Activated naive CD8-positive, alpha-beta T cell treated with anti-CD3 and anti-CD28 coated beads, Interleukin-2, amount 50 U/mL, for 24 hours (primary cell): ENCODE measurements at regions not wholly inside any gene's neighbourhood (a gene's known extent, or its start where the extent isn't known, plus 50 kb on each side); places are given as distances from the start of the nearest gene placed in this dataset.

Experiments
- ATAC-seq: fragments of 150-1000 bp; cut with Tn5 transposase; one replicate; pipeline ENCODE4 v1.10.0; 2021
- DNase-seq: peaks from one replicate; pipeline ENCODE4 v3.0.0; 2021
- H3K27ac Mint-ChIP-seq: one replicate; pipeline ENCODE4 v1.8.0; 2021; ENCODE audit warnings: mild to moderate bottlenecking, mixed read lengths
- H3K27me3 Mint-ChIP-seq: one replicate; pipeline ENCODE4 v1.8.0; 2021; ENCODE audit warnings: mixed read lengths
- H3K36me3 Mint-ChIP-seq: one replicate; pipeline ENCODE4 v1.8.0; 2021; ENCODE audit warnings: low read depth, mixed read lengths
- H3K4me1 Mint-ChIP-seq: one replicate; pipeline ENCODE4 v1.8.0; 2021; ENCODE audit warnings: mixed read lengths
- H3K4me3 Mint-ChIP-seq: one replicate; pipeline ENCODE4 v1.8.0; 2021; ENCODE audit warnings: mild to moderate bottlenecking, moderate library complexity, mixed read lengths
- H3K9me3 Mint-ChIP-seq: one replicate; pipeline ENCODE4 v1.8.0; 2021; ENCODE audit warnings: mixed read lengths

- H3K4me3 Mint-ChIP-seq = no peak overlapping the region
- no peak for ATAC-seq
- no peak overlapping the region for H3K27ac Mint-ChIP-seq
- no peaks in the 10 kb centered on the region for H3K27me3 Mint-ChIP-seq
- DNase-seq = no peak
- H3K36me3 Mint-ChIP-seq = no peaks in the 10 kb centered on the region
- no peaks in the 10 kb centered on the region for H3K9me3 Mint-ChIP-seq
- H3K4me1 Mint-ChIP-seq = no peaks in the 10 kb centered on the region
Measured at GRCh38 chr18:56393870-56394269, 244.5 kb downstream of the TXNL1 start.

- Mint-ChIP-seq H3K27ac (no peak overlapping the region), H3K27me3 (no peaks in the 10 kb centered on the region), H3K9me3 (no peaks in the 10 kb centered on the region), H3K4me3 (no peak overlapping the region), H3K36me3 (no peaks in the 10 kb centered on the region), H3K4me1 (no peaks in the 10 kb centered on the region)
- ATAC-seq (no peak), DNase-seq (no peak)
Measured at GRCh38 chr18:56391931-56392590, 246.3 kb downstream of the TXNL1 start.

- no peaks in the 10 kb centered on the region for H3K27me3 Mint-ChIP-seq
- H3K36me3 Mint-ChIP-seq = no peaks in the 10 kb centered on the region
- H3K27ac Mint-ChIP-seq = no peak overlapping the region
- ATAC-seq (no peak), DNase-seq (no peak)
- no peaks in the 10 kb centered on the region for H3K4me1 Mint-ChIP-seq
- no peaks in the 10 kb centered on the region for H3K9me3 Mint-ChIP-seq
- H3K4me3 Mint-ChIP-seq = no peak overlapping the region
Measured at GRCh38 chr18:56390626-56391025, 247.8 kb downstream of the TXNL1 start.

GRCh38 chr18:56389190-56389589, 249.2 kb downstream of the TXNL1 start:
- DNase-seq = no peak
- H3K4me3 Mint-ChIP-seq = no peak overlapping the region
- H3K4me1 Mint-ChIP-seq = no peaks in the 10 kb centered on the region
- no peaks in the 10 kb centered on the region for H3K9me3 Mint-ChIP-seq
- no peak for ATAC-seq
- H3K36me3 Mint-ChIP-seq = no peaks in the 10 kb centered on the region
- no peaks in the 10 kb centered on the region for H3K27me3 Mint-ChIP-seq
- H3K27ac Mint-ChIP-seq = no peak overlapping the region

- Mint-ChIP-seq H3K9me3 (no peaks in the 10 kb centered on the region), H3K4me3 (no peak overlapping the region), H3K36me3 (no peaks in the 10 kb centered on the region), H3K27me3 (no peaks in the 10 kb centered on the region), H3K4me1 (no peaks in the 10 kb centered on the region), H3K27ac (no peak overlapping the region)
- DNase-seq = no peak
- no peak for ATAC-seq
Measured at GRCh38 chr18:56388571-56388970, 249.8 kb downstream of the TXNL1 start.

GRCh38 chr18:56386856-56387255, 251.5 kb downstream of the TXNL1 start:
- no peaks in the 10 kb centered on the region for H3K36me3 Mint-ChIP-seq
- no peaks in the 10 kb centered on the region for H3K27me3 Mint-ChIP-seq
- no peak overlapping the region for H3K4me3 Mint-ChIP-seq
- no peaks in the 10 kb centered on the region for H3K9me3 Mint-ChIP-seq
- ATAC-seq (no peak), DNase-seq (no peak)
- H3K4me1 Mint-ChIP-seq = no peaks in the 10 kb centered on the region
- no peak overlapping the region for H3K27ac Mint-ChIP-seq

- Mint-ChIP-seq H3K9me3 (no peaks in the 10 kb centered on the region), H3K27me3 (no peaks in the 10 kb centered on the region), H3K27ac (no peak overlapping the region), H3K4me1 (no peaks in the 10 kb centered on the region), H3K4me3 (no peak overlapping the region), H3K36me3 (no peaks in the 10 kb centered on the region)
- ATAC-seq = no peak
- no peak for DNase-seq
Measured at GRCh38 chr18:56383349-56383748, 255.0 kb downstream of the TXNL1 start.

- DNase-seq = no peak
Measured at GRCh38 chr18:56382541-56382940, 255.9 kb downstream of the TXNL1 start.

GRCh38 chr18:56381196-56381595, 257.2 kb downstream of the TXNL1 start:
- no peak for ATAC-seq
- H3K4me1 Mint-ChIP-seq = no peaks in the 10 kb centered on the region

More at GRCh38 chr18:56382541-56382940, 255.9 kb downstream of the TXNL1 start:
- Mint-ChIP-seq H3K27me3 (no peaks in the 10 kb centered on the region), H3K9me3 (no peaks in the 10 kb centered on the region), H3K27ac (no peak overlapping the region), H3K4me1 (no peaks in the 10 kb centered on the region), H3K4me3 (no peak overlapping the region), H3K36me3 (no peaks in the 10 kb centered on the region)
- ATAC-seq = no peak

GRCh38 chr18:56380685-56381084, 257.7 kb downstream of the TXNL1 start:
- Mint-ChIP-seq H3K4me3 (no peak overlapping the region), H3K27ac (no peak overlapping the region), H3K36me3 (no peaks in the 10 kb centered on the region), H3K9me3 (no peaks in the 10 kb centered on the region), H3K27me3 (peaks cover 3% of the 10 kb centered on the region), H3K4me1 (no peaks in the 10 kb centered on the region)
- ATAC-seq (no peak), DNase-seq (no peak)

More at GRCh38 chr18:56381196-56381595, 257.2 kb downstream of the TXNL1 start:
- Mint-ChIP-seq H3K27ac (no peak overlapping the region), H3K36me3 (no peaks in the 10 kb centered on the region), H3K9me3 (no peaks in the 10 kb centered on the region), H3K27me3 (no peaks in the 10 kb centered on the region), H3K4me3 (no peak overlapping the region)
- DNase-seq = no peak

- ATAC-seq (no peak), DNase-seq (no peak)
- Mint-ChIP-seq H3K36me3 (no peaks in the 10 kb centered on the region), H3K27ac (no peak overlapping the region), H3K9me3 (no peaks in the 10 kb centered on the region), H3K27me3 (peaks cover 3% of the 10 kb centered on the region), H3K4me1 (no peaks in the 10 kb centered on the region), H3K4me3 (no peak overlapping the region)
Measured at GRCh38 chr18:56379256-56379655, 259.1 kb downstream of the TXNL1 start.

GRCh38 chr18:56377231-56377630, 261.2 kb downstream of the TXNL1 start:
- DNase-seq (no peak), ATAC-seq (no peak)
- H3K9me3 Mint-ChIP-seq = no peaks in the 10 kb centered on the region
- peaks cover 2% of the 10 kb centered on the region for H3K4me1 Mint-ChIP-seq
- H3K27me3 Mint-ChIP-seq = peaks cover 4% of the 10 kb centered on the region
- no peaks in the 10 kb centered on the region for H3K36me3 Mint-ChIP-seq
- H3K4me3 Mint-ChIP-seq = no peak overlapping the region
- no peak overlapping the region for H3K27ac Mint-ChIP-seq

GRCh38 chr18:56374007-56374655, 264.3 kb downstream of the TXNL1 start:
- Mint-ChIP-seq H3K4me1 (peaks cover 2% of the 10 kb centered on the region), H3K27ac (no peak overlapping the region), H3K36me3 (no peaks in the 10 kb centered on the region), H3K4me3 (no peak overlapping the region), H3K9me3 (no peaks in the 10 kb centered on the region), H3K27me3 (peaks cover 4% of the 10 kb centered on the region)
- ATAC-seq = no peak
- DNase-seq = no peak

- DNase-seq = no peak
- Mint-ChIP-seq H3K36me3 (no peaks in the 10 kb centered on the region), H3K4me1 (peaks cover 2% of the 10 kb centered on the region), H3K27ac (no peak overlapping the region), H3K27me3 (peaks cover 4% of the 10 kb centered on the region), H3K4me3 (no peak overlapping the region), H3K9me3 (no peaks in the 10 kb centered on the region)
- ATAC-seq = no peak
Measured at GRCh38 chr18:56373601-56374000, 264.8 kb downstream of the TXNL1 start.

GRCh38 chr18:56368066-56368465, 270.3 kb downstream of the TXNL1 start:
- H3K9me3 Mint-ChIP-seq = peaks cover 3% of the 10 kb centered on the region
- ATAC-seq (no peak), DNase-seq (no peak)
- peaks cover 2% of the 10 kb centered on the region for H3K27me3 Mint-ChIP-seq
- no peaks in the 10 kb centered on the region for H3K4me1 Mint-ChIP-seq
- H3K36me3 Mint-ChIP-seq = no peaks in the 10 kb centered on the region
- H3K27ac Mint-ChIP-seq = no peak overlapping the region
- no peak overlapping the region for H3K4me3 Mint-ChIP-seq
